Caco-2 (cell line): ENCODE measurements at regions not wholly inside any gene's neighbourhood (a gene's known extent, or its start where the extent isn't known, plus 50 kb on each side); places are given as distances from the start of the nearest gene placed in this dataset.
"Not testable (repeated sequence)": the region's sequence is repeated elsewhere in the genome, so short reads cannot be mapped to it uniquely, and the experiment has no call there.

Source experiments
- BruUV-seq: library from RNA; stranded (reverse); fragments of 400-500 nt; replicated peaks from 2 replicates; lab custom pipeline; 2021; lab: Mats Ljungman, UMichigan
- CTCF ChIA-PET: fragments of 300-600 bp; sonication (Branson Sonifier 250); formaldehyde crosslinking; loops from one replicate; lab custom pipeline; 2022; ENCODE audit warnings: antibody characterized with exemption; lab: Charles Lee
- POLR2A ChIA-PET: fragments of 300-600 bp; sonication (Branson Sonifier 250); formaldehyde crosslinking; loops from one replicate; lab custom pipeline; 2022; ENCODE audit warnings: antibody characterized with exemption; lab: Charles Lee
- DNase-seq, 2 experiments: peaks; one replicate each; pipeline versions ENCODE4 v3.0.0 to v3.0.0-alpha.2; 2020 to 2022
- H3K27me3 ChIP-seq: replicated peaks from 2 replicates; pipeline ENCODE4 v1.6.0; 2011; ENCODE audit warnings: low read length; ENCODE audit not compliant: control insufficient read depth, insufficient read depth
- H3K36me3 ChIP-seq: 2 replicates; pipeline ENCODE4 v1.5.1; 2011; ENCODE audit warnings: low read length; ENCODE audit not compliant: control insufficient read depth, insufficient read depth
- H3K4me1 ChIP-seq: fragments of 250-450 bp; sonication (Bioruptor Pico); 2 replicates; pipeline ENCODE4 v1.5.1; 2020; ENCODE audit warnings: mild to moderate bottlenecking
- H3K4me3 ChIP-seq: 2 replicates; pipeline ENCODE4 v1.5.1; 2011; ENCODE audit warnings: low read depth, mild to moderate bottlenecking, control low read depth, low read length
- H3K9me3 ChIP-seq: fragments of 250-450 bp; sonication (Bioruptor Pico); 2 replicates; pipeline ENCODE4 v1.5.1; 2020; ENCODE audit warnings: mild to moderate bottlenecking, moderate library complexity
- H3K27ac Mint-ChIP-seq: one replicate; pipeline ENCODE4 v1.8.0; 2022; ENCODE audit warnings: mixed read lengths; ENCODE audit not compliant: unreplicated experiment
- H3K27me3 Mint-ChIP-seq: one replicate; pipeline ENCODE4 v1.8.0; 2022; ENCODE audit warnings: mixed read lengths; ENCODE audit not compliant: insufficient read depth, unreplicated experiment
- H3K36me3 Mint-ChIP-seq: one replicate; pipeline ENCODE4 v1.8.0; 2022; ENCODE audit warnings: mild to moderate bottlenecking, mixed read lengths; ENCODE audit not compliant: insufficient read depth, unreplicated experiment
- H3K4me1 Mint-ChIP-seq: one replicate; pipeline ENCODE4 v1.8.0; 2022; ENCODE audit warnings: low read depth, mixed read lengths; ENCODE audit not compliant: unreplicated experiment
- H3K4me3 Mint-ChIP-seq: one replicate; pipeline ENCODE4 v1.8.0; 2022; ENCODE audit warnings: mild to moderate bottlenecking, moderate library complexity, mixed read lengths; ENCODE audit not compliant: unreplicated experiment
- H3K9me3 Mint-ChIP-seq: one replicate; pipeline ENCODE4 v1.8.0; 2022; ENCODE audit warnings: mixed read lengths; ENCODE audit not compliant: unreplicated experiment
- intact Hi-C: fragments of 100-400 bp; cut with micrococcal nuclease; formaldehyde crosslinking; loops from one replicate; pipeline ENCODE4 v1.10.0; 2022; ENCODE audit not compliant: unreplicated experiment
- TF ChIP-seq, protein P1 (sequence below), 2 experiments: fragments of 200-600 bp in 1 of 2; IDR thresholded peaks; 1 replicate in 1 of 2; 2 replicates in 1 of 2; pipeline versions ENCODE4 v1.5.1 to v1.8.0; 2011 to 2022; ENCODE audit warnings: antibody characterized with exemption in 1 of 2, control low read depth in 1 of 2, inconsistent platforms in 1 of 2, low read depth in 1 of 2, low read length in 1 of 2, mild to moderate bottlenecking in 1 of 2, moderate library complexity in 1 of 2; ENCODE audit not compliant: insufficient read depth in 1 of 2, severe bottlenecking in 1 of 2, unreplicated experiment in 1 of 2

DNA sequence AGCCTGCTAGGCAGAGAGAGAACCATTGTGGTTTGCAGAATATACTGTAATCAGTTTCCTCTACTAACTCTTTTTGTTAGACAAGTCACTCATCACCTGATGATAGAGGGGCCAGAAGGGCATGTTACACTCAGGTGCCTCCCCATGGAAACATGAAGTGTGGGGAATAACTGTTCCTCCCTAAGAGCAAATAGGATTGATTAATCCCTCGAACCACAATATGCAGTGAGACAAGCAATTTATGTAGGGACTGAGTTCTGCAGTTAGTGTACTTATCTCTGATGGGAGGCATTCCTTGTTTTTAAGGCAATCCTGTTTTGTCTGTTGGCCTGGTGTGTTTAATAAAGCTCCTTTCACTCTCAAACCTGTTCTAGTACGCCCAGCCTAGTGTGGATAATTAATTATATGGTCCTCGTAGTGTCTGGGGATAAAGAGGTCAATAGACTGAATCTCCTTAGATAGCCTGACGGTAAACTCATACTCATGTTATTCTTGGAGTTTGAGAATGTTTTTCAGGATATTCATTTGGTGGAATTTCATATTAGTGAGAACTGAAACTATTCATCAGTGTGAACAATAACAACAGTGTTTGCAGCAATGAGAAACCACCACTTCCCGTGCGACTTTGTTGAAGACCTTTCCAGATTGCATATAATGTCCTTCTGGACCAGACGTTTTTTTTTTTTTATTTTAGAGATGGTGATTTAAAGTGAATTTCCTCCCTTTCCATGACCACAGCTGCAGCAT is 344.8 kb upstream of the FZD8 start:
- intact Hi-C loops: no loop called here
- Mint-ChIP-seq H3K4me3 (no peak overlapping the region), H3K4me1 (no peaks in the 10 kb centered on the region), H3K27ac (no peak overlapping the region), H3K36me3 (no peaks in the 10 kb centered on the region), H3K27me3 (peaks cover 24% of the 10 kb centered on the region), H3K9me3 (no peaks in the 10 kb centered on the region)
- no peak for DNase-seq
- Histone ChIP-seq H3K36me3 (no peaks in the 10 kb centered on the region), H3K9me3 (no peaks in the 10 kb centered on the region; the same call in 1 of the 2 replicates), H3K27me3 (no peaks in the 10 kb centered on the region), H3K4me1 (no peaks in the 10 kb centered on the region), H3K4me3 (no peak overlapping the region)
- ChIA-PET CTCF (no interaction called here), POLR2A (no interaction called here)
- no TSS peak for BruUV-seq
- TF ChIP-seq, protein P1, sequence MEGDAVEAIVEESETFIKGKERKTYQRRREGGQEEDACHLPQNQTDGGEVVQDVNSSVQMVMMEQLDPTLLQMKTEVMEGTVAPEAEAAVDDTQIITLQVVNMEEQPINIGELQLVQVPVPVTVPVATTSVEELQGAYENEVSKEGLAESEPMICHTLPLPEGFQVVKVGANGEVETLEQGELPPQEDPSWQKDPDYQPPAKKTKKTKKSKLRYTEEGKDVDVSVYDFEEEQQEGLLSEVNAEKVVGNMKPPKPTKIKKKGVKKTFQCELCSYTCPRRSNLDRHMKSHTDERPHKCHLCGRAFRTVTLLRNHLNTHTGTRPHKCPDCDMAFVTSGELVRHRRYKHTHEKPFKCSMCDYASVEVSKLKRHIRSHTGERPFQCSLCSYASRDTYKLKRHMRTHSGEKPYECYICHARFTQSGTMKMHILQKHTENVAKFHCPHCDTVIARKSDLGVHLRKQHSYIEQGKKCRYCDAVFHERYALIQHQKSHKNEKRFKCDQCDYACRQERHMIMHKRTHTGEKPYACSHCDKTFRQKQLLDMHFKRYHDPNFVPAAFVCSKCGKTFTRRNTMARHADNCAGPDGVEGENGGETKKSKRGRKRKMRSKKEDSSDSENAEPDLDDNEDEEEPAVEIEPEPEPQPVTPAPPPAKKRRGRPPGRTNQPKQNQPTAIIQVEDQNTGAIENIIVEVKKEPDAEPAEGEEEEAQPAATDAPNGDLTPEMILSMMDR (IDR thresholded peaks at IDR 0.05; ENCODE audit: insufficient read depth in 1 of 2, low read depth in 1 of 2, low read length in 1 of 2, severe bottlenecking in 1 of 2, unreplicated experiment in 1 of 2): no peak

DNA sequence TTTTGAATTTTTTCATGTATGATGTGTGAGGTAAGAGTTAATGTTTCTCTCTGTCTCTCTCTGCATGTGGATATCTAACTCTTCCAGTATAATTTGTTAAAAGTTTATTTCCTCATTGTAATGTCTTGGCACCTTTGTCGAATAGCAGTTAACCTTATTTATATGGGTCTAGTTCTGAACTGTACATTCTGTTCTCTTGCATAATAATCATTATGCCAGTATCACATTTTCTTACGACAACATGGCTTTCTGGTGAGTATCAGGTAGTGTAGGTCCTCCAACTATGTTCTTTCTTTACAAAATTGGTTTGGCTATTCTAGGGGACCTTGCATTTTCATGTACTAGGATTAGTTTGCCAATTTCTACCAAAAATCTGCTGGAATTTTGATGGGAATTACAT is 337.0 kb upstream of the FZD8 start:
- no peak overlapping the region for H3K4me3 Mint-ChIP-seq
- DNase-seq: no peak
- BruUV-seq: no TSS peak
- H3K27ac Mint-ChIP-seq: no peak overlapping the region
- no peaks in the 10 kb centered on the region for H3K4me1 Mint-ChIP-seq
- H3K4me1 ChIP-seq: no peaks in the 10 kb centered on the region
- H3K27me3 ChIP-seq: no peaks in the 10 kb centered on the region
- ChIA-PET CTCF (no interaction called here), POLR2A (no interaction called here)
- H3K9me3 ChIP-seq: no peaks in the 10 kb centered on the region
- TF ChIP-seq, protein P1 (IDR thresholded peaks at IDR 0.05; ENCODE audit: insufficient read depth in 1 of 2, low read depth in 1 of 2, low read length in 1 of 2, severe bottlenecking in 1 of 2, unreplicated experiment in 1 of 2): no peak
- H3K9me3 Mint-ChIP-seq: no peaks in the 10 kb centered on the region
- H3K36me3 ChIP-seq: no peaks in the 10 kb centered on the region
- intact Hi-C loops: no loop called here
- no peaks in the 10 kb centered on the region for H3K36me3 Mint-ChIP-seq
- no peak overlapping the region for H3K4me3 ChIP-seq
- H3K27me3 Mint-ChIP-seq: peaks cover 7% of the 10 kb centered on the region

DNA sequence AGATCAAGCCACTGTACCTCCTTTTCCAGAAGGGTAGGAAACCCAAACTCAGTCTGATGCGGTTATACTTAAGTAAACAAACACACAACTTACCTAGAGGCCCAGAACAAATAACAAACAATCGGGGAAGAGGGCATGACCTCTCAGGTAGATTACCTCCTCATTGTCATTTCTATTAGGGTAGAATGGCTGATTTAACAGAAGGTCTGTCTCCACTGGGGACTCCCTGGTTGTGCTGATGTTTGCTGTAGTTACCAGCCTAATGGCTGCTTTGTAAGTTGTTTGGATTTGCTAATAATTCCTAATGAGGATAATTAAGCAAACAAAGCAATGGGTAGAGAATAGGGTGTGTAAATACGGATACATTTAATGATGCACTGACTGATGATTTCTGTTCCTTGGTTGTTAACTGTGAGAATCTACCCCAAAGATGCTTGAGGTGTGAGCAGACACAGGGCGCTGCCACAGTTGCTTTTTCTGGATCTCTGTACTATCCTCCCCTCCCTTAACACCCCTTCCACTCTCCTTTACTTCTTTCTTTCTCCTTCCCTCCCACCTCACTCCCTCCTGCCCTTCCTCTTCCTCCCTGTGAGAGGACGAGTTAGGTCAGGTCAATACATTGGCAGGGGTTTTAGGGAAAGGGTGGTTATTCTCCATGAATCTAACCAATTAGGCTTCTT is 332.0 kb upstream of the FZD8 start:
- H3K4me3 ChIP-seq, H3K36me3 Mint-ChIP-seq, CTCF ChIA-PET, H3K27me3 ChIP-seq, H3K4me3 Mint-ChIP-seq, H3K27ac Mint-ChIP-seq, H3K9me3 Mint-ChIP-seq, BruUV-seq, H3K4me1 Mint-ChIP-seq, H3K36me3 ChIP-seq, H3K4me1 ChIP-seq, POLR2A ChIA-PET, DNase-seq, H3K9me3 ChIP-seq, intact Hi-C loops: not testable (repeated sequence)
- peaks cover 10% of the 10 kb centered on the region for H3K27me3 Mint-ChIP-seq
